ENCODE measurements at regions not wholly inside any gene's neighbourhood (a gene's known extent, or its start where the extent isn't known, plus 50 kb on each side); places are given as distances from the start of the nearest gene placed in this dataset.

DNA sequence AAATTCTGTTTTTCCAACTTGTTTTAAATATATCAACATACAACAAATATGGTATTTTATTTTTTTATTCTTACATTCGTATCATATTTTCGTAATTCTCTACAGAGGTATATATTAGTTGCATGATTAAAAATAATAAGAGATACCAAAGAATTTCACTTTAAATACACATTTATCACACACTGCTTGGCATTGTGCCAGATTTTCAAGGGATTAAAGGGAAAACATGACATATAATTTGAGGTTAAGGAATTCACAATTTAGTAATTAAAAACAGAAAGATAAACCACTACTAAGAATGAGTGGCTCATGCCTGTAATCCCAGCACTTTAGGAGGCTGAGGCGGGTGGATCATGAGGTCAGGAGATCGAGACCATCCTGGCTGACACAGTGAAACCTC lies 484.7 kb upstream of the SORCS1 start:
- H3K9ac ChIP-seq (ENCODE audit: low read length in 3 of 3) = no peak overlapping the region
- H3K27me3 ChIP-seq (ENCODE audit: control insufficient read depth, insufficient read depth, low read length) = no peaks in the 10 kb centered on the region
- no peaks in the 10 kb centered on the region for H3K9me3 ChIP-seq (ENCODE audit: control insufficient read depth in 2 of 3, insufficient read depth in 1 of 3, low read length in 3 of 3)
- no peak for DNase-seq
- TF ChIP-seq CTCF (IDR thresholded peaks at IDR 0.05; ENCODE audit: borderline replicate concordance, extremely low read depth, insufficient read depth) = no peak
- no peak overlapping the region for H3K27ac ChIP-seq (ENCODE audit: low read depth in 2 of 2, low read length in 2 of 2)
- no peak for FAIRE-seq
- H3K4me3 ChIP-seq (ENCODE audit: low read length in 3 of 3) = no peak overlapping the region
- H3K36me3 ChIP-seq (ENCODE audit: control insufficient read depth in 2 of 3, insufficient read depth in 3 of 3, low read length in 3 of 3) = no peaks in the 10 kb centered on the region
- intact Hi-C loops (cut with DNase I) = no loop called here
- no peaks in the 10 kb centered on the region for H3K4me1 ChIP-seq (ENCODE audit: control insufficient read depth in 2 of 3, insufficient read depth in 2 of 3, low read depth in 1 of 3, low read length in 3 of 3)

DNA sequence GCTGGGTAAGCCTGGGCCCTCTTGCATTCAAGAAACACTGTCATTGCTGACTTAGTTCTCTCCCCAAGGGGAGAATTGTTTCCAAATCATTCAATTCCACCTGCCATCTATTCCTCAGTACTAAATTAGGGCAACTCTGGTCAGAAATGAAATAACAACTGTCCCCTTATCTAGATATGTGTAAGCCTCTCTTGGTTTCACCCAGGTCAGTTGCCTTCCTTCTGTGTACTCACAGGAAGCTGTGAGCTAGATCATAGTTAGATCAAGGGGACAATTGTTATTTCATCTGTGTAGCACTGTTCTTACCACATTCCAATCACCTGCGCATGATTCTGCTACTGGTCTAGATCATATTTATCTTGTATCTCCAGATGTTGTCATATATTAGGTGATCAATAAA lies 483.0 kb upstream of the SORCS1 start:
- no peak overlapping the region for H3K4me3 ChIP-seq (ENCODE audit: low read length in 3 of 3)
- FAIRE-seq (no peak), DNase-seq (no peak)
- H3K4me1 ChIP-seq (ENCODE audit: control insufficient read depth in 2 of 3, insufficient read depth in 2 of 3, low read depth in 1 of 3, low read length in 3 of 3) = no peaks in the 10 kb centered on the region
- intact Hi-C loops (cut with DNase I) = no loop called here
- no peaks in the 10 kb centered on the region for H3K27me3 ChIP-seq (ENCODE audit: control insufficient read depth, insufficient read depth, low read length)
- no peak overlapping the region for H3K27ac ChIP-seq (ENCODE audit: low read depth in 2 of 2, low read length in 2 of 2)
- H3K9me3 ChIP-seq (ENCODE audit: control insufficient read depth in 2 of 3, insufficient read depth in 1 of 3, low read length in 3 of 3) = no peaks in the 10 kb centered on the region
- no peak overlapping the region for H3K9ac ChIP-seq (ENCODE audit: low read length in 3 of 3)
- H3K36me3 ChIP-seq (ENCODE audit: control insufficient read depth in 2 of 3, insufficient read depth in 3 of 3, low read length in 3 of 3) = no peaks in the 10 kb centered on the region
- no peak for TF ChIP-seq CTCF (IDR thresholded peaks at IDR 0.05; ENCODE audit: borderline replicate concordance, extremely low read depth, insufficient read depth)

GRCh38 chr10:107631876-107632275 lies 467.4 kb upstream of the SORCS1 start:
- no peak for FAIRE-seq
- H3K9me3 ChIP-seq (ENCODE audit: control insufficient read depth in 2 of 3, insufficient read depth in 1 of 3, low read length in 3 of 3) = no peaks in the 10 kb centered on the region
- no peak for TF ChIP-seq CTCF (IDR thresholded peaks at IDR 0.05; ENCODE audit: borderline replicate concordance, extremely low read depth, insufficient read depth)
- H3K4me1 ChIP-seq (ENCODE audit: control insufficient read depth in 2 of 3, insufficient read depth in 2 of 3, low read depth in 1 of 3, low read length in 3 of 3) = no peaks in the 10 kb centered on the region
- H3K9ac ChIP-seq (ENCODE audit: low read length in 3 of 3) = no peak overlapping the region
- H3K4me3 ChIP-seq (ENCODE audit: low read length in 3 of 3) = no peak overlapping the region
- no peak overlapping the region for H3K27ac ChIP-seq (ENCODE audit: low read depth in 2 of 2, low read length in 2 of 2)
- intact Hi-C loops (cut with DNase I) = no loop called here
- H3K27me3 ChIP-seq (ENCODE audit: control insufficient read depth, insufficient read depth, low read length) = no peaks in the 10 kb centered on the region
- H3K36me3 ChIP-seq (ENCODE audit: control insufficient read depth in 2 of 3, insufficient read depth in 3 of 3, low read length in 3 of 3) = no peaks in the 10 kb centered on the region
- DNase-seq = no peak

DNA sequence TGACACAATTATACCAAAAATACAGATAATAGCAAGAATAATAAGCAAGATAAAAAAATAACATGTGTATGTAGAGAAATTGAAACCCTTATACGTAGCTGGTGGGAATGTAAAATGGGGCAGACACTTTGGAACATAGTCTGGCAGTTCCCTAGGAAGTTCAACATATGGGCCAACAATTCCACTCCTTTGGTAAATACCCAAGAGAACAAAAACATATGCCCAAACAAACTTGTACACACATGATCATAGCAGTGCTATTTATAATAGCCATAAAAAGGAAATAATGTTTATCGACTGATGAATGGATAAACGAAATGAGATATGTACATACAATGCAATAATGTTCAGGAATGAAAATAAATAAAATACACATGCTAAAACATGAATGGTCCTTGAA lies 462.4 kb upstream of the SORCS1 start:
- H3K36me3 ChIP-seq (ENCODE audit: control insufficient read depth in 2 of 3, insufficient read depth in 3 of 3, low read length in 3 of 3) = no peaks in the 10 kb centered on the region
- no peak overlapping the region for H3K9ac ChIP-seq (ENCODE audit: low read length in 3 of 3)
- H3K4me1 ChIP-seq (ENCODE audit: control insufficient read depth in 2 of 3, insufficient read depth in 2 of 3, low read depth in 1 of 3, low read length in 3 of 3) = no peaks in the 10 kb centered on the region
- no peak overlapping the region for H3K4me3 ChIP-seq (ENCODE audit: low read length in 3 of 3)
- DNase-seq = no peak
- no peaks in the 10 kb centered on the region for H3K27me3 ChIP-seq (ENCODE audit: control insufficient read depth, insufficient read depth, low read length)
- intact Hi-C loops (cut with DNase I) = no loop called here
- H3K9me3 ChIP-seq (ENCODE audit: control insufficient read depth in 2 of 3, insufficient read depth in 1 of 3, low read length in 3 of 3) = no peaks in the 10 kb centered on the region
- no peak overlapping the region for H3K27ac ChIP-seq (ENCODE audit: low read depth in 2 of 2, low read length in 2 of 2)
- TF ChIP-seq CTCF (IDR thresholded peaks at IDR 0.05; ENCODE audit: borderline replicate concordance, extremely low read depth, insufficient read depth) = no peak
- FAIRE-seq = no peak

Measured in kidney (tissue), 13 donors.